ENCODE measurements at regions not wholly inside any gene's neighbourhood (a gene's known extent, or its start where the extent isn't known, plus 50 kb on each side); places are given as distances from the start of the nearest gene placed in this dataset.

DNA sequence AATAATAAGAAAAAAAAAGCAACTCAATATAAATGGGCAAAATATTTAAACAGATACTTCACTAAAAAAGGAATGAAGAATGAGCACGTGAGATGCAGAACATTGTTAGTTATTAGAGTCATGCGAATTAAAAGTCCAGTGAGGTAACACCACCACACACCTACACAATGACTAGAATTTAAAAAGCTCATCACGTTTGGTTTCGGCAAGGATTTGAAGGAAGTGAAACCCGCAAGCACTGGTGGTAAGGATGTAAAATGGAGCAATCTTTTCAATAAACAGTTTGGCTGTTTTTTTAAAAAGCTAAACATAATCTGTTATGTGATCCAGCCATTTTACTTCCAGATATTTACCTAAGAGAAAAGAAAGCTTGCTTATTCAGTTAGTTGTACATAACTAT lies 1181.6 kb upstream of the CELF4 start:
- TF ChIP-seq, protein P1, sequence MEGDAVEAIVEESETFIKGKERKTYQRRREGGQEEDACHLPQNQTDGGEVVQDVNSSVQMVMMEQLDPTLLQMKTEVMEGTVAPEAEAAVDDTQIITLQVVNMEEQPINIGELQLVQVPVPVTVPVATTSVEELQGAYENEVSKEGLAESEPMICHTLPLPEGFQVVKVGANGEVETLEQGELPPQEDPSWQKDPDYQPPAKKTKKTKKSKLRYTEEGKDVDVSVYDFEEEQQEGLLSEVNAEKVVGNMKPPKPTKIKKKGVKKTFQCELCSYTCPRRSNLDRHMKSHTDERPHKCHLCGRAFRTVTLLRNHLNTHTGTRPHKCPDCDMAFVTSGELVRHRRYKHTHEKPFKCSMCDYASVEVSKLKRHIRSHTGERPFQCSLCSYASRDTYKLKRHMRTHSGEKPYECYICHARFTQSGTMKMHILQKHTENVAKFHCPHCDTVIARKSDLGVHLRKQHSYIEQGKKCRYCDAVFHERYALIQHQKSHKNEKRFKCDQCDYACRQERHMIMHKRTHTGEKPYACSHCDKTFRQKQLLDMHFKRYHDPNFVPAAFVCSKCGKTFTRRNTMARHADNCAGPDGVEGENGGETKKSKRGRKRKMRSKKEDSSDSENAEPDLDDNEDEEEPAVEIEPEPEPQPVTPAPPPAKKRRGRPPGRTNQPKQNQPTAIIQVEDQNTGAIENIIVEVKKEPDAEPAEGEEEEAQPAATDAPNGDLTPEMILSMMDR (IDR thresholded peaks at IDR 0.05) = no peak
- no peak for TF ChIP-seq POLR2A (IDR thresholded peaks at IDR 0.05)
